HG03135 (cell line): ENCODE measurements at regions not wholly inside any gene's neighbourhood (a gene's known extent, or its start where the extent isn't known, plus 50 kb on each side); places are given as distances from the start of the nearest gene placed in this dataset.
"Not testable (repeated sequence)": the region's sequence is repeated elsewhere in the genome, so short reads cannot be mapped to it uniquely, and the experiment has no call there.

Experiments
- ATAC-seq: cut with Tn5 transposase; IDR thresholded peaks from one replicate; pipeline ENCODE4 v1.9.1; 2021; ENCODE audit warnings: mild to moderate bottlenecking, moderate library complexity; ENCODE audit not compliant: unreplicated experiment

DNA sequence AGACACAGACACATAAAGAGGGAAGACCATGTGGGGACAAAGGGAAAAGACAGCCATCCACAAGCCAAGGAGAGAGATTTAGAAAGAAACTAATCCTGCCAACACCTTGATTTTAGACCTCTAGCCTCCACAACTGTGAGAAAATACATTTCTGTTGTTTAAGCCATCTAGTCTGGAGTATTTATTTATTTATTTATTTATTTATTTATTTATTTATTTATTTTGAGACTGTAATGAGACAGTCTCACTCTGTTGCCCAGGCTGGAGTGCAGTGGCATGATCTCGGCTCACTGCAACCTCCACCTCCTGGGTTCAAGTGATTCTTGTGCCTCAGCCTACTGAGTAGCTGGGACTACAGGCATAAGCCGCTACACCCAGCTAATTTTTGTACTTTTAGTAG, 259.3 kb downstream of the PARM1 start:
- ATAC-seq: not testable (repeated sequence)

DNA sequence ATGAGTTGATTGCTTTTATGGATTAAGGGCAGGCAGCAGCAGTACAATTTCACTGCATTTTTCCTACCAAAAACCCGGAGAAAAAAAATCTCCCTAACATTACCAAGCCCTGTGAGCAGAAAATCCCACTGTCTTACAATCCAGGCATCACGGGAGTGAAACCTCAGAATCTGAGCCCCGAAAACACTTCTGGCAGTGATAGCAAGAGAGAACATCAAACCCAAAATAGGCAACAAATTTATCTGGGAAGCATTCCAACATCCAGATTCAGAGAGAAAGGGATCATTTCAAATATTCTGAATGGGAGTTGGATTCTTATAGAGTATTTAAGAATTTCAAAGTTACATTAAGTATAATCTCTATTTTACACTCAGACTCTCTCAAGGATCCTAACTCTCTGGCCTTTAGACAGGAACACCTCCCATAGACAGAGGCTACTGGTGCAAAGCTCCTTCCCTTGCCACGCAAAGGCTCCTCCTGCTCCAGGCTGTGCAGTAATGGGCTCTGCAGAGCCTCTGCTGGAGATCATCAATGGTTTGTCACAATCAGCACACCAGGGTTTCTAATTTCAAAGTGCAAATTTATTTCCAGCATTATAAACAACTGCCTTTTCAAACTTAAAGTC, 256.9 kb downstream of the PARM1 start:
- no peak for ATAC-seq

DNA sequence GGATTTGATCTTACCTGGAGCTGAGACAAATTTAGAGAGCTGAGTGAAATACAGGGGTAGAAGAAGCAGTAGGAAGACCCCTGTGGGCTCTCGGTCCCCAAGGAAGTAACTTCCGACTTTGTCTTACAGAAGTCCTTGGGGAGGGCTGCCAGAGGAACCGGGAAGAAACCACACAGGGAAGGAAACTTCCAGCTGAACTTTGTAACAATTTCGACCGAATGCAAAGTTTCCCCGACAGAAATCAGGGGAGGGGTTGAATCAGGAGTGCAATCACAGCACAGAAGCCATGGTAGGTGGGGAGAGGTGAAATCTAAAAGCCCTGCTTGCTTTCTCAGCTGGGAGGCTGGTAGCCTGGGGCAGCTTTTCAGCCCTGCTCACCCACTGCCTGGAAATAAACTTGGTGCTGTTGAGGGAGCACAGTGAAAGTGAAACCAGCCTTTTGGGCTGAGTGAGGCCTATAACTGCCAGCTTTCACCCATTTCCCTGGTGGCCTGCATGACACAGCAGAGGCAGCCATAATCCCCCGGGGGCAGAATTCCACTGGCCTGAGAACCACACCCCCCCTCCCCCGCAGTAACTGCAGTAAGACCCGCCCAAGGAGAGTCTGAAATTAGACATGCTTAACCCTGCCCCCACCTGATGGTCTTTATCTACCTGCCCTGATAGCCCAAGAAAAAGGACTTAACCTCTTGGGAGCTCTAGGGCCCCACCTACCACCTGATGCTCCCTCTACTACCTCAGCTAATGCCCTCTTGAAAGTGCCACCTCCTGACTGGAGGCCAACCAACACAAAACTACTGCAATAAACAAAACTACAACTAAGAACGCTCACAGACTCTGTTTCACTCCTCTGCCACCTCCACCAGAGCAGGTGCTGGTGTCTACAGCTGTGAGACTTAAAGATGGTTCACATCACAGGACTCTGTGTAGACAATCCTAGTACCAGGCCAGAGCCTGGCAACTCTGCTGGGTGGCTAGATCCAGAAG, 248.2 kb downstream of the PARM1 start:
- ATAC-seq: peak; percentile 88

GRCh38 chr4:75180217-75180616, 247.3 kb downstream of the PARM1 start:
- ATAC-seq: no peak

DNA sequence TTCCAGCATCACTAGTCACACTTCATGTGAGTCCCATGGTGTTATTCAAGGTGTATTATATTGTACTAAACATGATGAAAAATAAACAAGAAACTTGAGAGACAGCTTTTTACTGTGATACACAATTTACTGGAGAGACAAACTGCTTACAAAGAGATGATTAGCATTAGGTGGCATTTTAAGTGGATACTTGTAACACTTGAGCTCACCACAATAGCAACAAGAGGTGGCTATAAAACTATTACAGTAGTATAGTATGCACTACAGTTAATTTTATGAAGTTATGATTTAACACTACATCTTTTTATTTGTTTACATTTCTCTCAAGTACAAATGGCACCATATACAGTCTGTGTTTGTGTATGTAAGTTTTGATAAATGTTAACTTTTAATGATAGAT, 246.6 kb downstream of the PARM1 start:
- ATAC-seq: no peak

DNA sequence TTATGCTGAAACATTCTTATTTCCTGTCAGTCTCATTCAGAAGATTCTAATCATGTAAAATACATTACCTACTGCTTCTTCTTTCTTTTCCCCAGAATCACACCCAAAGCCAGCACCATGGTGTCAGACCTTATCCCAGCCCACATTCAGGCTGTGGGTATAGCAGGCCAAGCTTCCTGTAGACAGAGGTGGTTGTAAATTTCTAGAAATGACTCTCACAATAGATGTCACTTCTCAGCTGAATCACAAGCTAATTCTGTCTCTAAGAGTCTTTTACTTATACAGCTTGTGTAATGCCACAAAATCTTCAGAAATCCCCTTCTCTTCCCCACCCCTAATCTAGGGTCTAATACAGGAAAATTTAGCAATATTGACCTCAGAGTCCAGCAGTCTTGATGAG, 239.6 kb downstream of the PARM1 start:
- ATAC-seq: no peak

GRCh38 chr4:75169427-75169826, 236.5 kb downstream of the PARM1 start:
- ATAC-seq: no peak

GRCh38 chr4:75169020-75169419, 236.1 kb downstream of the PARM1 start:
- no peak for ATAC-seq

DNA sequence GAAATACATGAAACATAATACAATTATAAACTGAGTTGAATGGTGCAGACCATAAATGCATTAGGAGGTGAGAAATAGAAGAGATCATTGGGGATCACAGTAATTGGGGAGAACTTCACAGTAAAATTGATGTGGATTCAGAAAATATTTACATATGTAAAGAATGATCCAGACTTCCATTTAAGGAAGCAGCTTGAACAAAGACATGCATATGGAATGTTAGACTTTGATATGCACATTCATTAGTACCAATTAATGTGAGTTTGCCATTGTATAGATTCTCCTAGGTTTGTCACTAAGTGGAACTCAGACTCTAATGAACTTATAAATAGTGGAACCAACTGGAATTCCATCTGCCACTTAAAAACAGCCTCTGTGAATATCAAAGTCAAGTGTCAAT, 235.6 kb downstream of the PARM1 start:
- ATAC-seq: no peak

GRCh38 chr4:75165100-75165499, 232.2 kb downstream of the PARM1 start:
- ATAC-seq: not testable (repeated sequence)

DNA sequence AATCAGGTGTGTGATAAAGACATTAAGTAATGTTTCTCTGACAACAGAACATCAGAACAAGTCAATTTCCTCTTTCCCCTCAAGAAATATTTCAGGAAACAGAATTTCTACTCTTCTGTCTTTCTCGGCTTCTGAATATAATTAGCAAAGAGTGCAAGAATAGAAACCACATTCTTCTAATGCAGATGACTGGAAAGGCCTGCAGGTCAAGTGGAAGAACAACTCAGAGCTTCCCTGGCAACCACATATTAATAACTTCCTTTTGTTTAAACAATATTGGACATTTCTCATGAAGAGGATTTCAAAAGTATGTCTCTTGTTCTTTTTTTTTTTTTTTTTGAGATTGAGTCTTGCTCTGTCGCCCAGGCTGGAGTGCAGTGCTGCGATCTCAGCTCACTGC, 225.5 kb downstream of the PARM1 start:
- ATAC-seq: no peak

- no peak for ATAC-seq
Observed at GRCh38 chr4:75154994-75155393, 222.1 kb downstream of the PARM1 start.

- no peak for ATAC-seq
Observed at GRCh38 chr4:75146223-75146622, 213.3 kb downstream of the PARM1 start.

- no peak for ATAC-seq
Observed at GRCh38 chr4:75144475-75144874, 211.6 kb downstream of the PARM1 start.

GRCh38 chr4:75142850-75143249, 209.9 kb downstream of the PARM1 start:
- no peak for ATAC-seq

DNA sequence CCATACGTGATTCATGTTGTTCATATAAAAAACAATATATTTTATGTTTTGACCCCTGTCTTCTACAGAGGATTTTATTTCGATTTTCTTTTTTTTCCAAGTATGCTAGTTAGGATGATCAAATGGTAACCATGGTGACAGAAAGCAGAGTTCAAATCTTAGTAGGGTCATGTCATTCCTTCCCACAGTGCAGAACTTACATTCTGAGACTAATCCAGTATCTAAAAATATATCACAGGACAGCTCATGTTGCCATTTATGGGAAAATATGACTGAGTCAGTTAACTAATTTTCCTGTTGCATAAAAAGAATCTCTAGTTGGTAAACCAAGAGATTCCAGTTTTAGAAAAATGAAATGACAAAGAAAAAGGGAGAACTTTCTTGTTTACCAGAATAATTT, 209.5 kb downstream of the PARM1 start:
- no peak for ATAC-seq

DNA sequence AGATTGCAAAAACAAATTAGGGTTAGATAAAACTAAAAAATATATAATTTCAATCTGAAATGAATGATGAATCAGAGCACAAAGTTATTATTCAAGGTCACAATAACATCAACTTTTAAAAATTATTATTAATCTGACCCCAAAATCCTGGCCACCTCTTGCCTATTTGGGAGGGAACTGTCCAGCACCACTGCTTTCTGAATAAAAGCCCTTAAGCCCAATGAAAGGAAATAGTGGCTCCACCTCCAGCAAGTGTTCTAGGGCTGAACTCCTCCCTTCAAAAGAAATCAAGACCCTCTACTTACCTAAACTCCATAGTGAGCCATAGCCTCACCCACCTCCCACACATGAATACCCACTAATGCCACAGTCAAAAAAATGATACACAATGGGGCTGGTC, 208.2 kb downstream of the PARM1 start:
- no peak for ATAC-seq

GRCh38 chr4:75137302-75137701, 204.4 kb downstream of the PARM1 start:
- no peak for ATAC-seq

GRCh38 chr4:75135068-75135825, 202.3 kb downstream of the PARM1 start:
- no peak for ATAC-seq

DNA sequence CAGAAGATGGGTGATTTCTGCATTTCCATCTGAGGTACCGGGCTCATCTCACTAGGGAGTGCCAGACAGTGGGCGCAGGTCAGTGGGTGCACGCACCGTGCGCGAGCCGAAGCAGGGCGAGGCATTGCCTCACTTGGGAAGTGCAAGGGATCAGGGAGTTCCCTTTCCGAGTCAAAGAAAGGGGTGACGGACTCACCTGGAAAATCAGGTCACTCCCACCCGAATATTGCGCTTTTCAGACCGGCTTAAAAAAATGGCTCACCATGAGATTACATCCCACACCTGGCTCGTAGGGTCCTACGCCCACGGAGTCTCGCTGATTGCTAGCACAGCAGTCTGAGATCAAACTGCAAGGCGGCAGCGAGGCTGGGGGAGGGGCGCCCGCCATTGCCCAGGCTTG, 194.0 kb downstream of the PARM1 start:
- not testable (repeated sequence) for ATAC-seq

- ATAC-seq: no peak
Observed at GRCh38 chr4:75126058-75126457, 193.1 kb downstream of the PARM1 start.
